ENCODE measurements at regions not wholly inside any gene's neighbourhood (a gene's known extent, or its start where the extent isn't known, plus 50 kb on each side); places are given as distances from the start of the nearest gene placed in this dataset.
A peak's percentile ranks its signal among the peaks of the same experiment; 100 is the strongest.

DNA sequence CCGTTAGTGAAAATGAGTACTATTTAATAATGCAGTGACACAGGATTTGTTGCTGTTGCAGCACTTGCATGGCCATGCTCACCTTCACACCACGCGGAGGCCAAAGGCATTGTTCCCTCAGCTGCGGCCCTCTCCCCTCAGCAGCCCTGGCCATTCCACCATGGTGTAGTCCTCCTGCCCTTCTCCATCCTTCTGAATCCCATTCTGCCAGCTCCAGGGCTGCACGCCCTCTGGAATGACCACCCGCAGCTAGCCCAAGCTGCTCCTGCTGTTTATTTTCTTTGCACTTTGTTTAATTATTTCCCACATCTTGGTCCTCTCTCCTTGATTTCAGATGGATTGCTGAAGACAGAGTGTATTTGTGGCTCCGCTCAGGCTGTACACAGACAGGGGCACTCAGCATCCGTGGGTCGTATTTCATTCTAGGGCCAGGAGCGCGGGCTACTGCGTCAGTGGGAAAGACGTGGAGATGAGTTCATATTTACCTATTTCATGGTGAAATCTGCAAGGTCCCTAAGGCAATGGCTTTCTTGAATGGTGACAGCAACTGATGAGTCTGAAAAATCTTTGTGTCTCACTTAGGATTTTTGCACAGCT is 81.4 kb upstream of the DUSP22 start:
- DNase-seq: no peak

GRCh38 chr6:211871-212497 is 80.3 kb upstream of the DUSP22 start:
- DNase-seq: no peak

GRCh38 chr6:213284-213683 is 79.0 kb upstream of the DUSP22 start:
- no peak for DNase-seq

- no peak for DNase-seq
Measured at GRCh38 chr6:214428-214827, 77.9 kb upstream of the DUSP22 start.

GRCh38 chr6:215335-216034 is 76.8 kb upstream of the DUSP22 start:
- DNase-seq: peak; percentile 63 to 72

DNA sequence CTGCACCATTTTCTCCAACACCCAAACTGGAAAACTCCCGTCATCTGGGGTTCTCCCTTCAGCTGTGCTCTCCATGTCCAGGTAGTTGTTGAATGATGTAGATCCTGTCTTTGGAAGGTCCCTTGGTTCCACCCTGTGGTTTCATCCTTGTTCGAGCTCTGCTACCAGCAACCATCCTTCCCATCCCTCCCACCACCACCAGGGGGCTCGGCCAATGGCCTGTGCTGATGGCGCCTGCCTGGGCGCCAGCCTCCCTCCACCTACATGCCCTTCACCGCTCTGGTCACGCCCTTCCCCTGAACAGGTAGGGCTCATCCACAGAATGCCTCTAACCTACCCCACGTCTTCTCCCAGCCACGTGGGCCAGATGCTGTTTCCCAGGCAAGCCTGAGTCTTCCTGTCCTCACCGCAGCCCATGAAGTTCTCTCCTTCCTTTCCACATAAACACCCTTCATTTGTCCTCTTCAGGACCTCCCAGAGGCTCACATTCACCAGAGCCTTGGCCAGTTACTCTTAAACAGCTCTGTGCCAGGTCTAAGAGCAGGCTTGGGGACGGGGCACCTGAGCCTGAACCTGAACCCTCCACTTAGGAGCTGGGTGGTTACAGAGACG is 75.1 kb upstream of the DUSP22 start:
- peak; percentile 22 to 33 for DNase-seq

DNA sequence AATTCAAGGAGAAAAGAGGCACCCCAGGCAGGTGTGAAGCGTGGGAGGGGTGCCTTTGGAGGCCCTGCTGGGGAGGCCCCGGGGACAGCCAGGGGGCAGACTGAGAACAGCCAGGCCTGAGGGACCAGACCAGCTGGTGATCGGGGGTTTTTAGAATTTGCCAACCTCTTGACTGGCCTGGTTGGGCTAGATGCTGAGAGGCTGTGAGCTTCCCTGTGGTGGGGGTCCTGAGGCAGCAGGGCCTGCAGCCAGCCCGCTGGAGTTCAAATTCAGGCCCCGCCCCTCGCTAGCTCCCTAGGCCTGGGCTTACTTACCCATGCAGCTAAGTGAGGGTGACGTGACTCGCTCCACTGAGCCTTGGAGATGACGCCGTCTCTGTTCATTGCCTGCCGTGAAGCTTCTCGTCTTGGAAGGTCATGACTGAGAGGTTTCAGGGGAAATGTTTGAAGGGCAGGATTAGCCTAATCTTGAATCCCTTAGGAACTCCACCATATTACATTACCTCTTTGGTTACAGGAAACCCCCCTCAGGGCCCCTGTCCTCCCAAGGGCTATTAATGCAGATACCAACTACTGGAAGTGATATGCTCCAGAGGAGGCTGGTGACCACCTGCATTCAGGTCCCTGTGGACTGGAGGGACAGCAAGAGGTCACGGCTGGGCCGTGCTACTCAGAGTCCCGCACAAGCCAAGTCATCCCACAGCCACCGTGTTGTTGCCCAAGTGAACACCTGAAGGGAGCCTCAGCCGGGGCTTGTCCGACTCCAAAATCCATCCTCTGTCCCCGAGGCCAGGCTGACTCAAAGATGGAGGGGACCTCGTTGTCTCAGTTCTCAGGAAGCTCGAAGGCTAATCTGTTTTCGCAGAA is 73.9 kb upstream of the DUSP22 start:
- no peak for DNase-seq

DNA sequence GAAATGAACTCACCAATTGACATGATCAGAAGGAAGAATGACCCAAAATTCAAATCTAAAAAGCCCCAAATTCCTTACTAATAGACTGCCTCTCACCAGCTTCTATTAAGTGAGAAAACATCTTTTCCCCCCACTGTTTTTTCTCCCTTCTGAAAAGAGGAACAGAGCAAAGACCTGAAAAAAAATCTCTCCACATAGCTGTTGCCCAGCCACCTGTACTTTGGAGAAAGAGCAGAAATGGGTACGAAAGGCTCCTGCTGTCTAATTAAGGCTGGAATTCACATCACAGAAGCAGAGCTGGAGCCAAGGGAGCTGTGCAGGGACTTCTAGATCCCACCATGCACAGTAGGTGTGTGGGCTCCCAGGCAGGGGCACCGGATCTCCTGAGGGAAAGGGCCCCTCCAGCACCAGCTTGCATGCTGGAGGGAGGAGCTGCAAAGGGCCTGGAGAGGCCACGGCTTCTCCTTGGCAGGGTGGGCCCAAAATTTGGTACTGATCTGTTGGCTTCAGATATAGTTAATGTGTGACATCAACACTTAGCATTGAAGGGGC is 73.2 kb upstream of the DUSP22 start:
- no peak for DNase-seq

DNA sequence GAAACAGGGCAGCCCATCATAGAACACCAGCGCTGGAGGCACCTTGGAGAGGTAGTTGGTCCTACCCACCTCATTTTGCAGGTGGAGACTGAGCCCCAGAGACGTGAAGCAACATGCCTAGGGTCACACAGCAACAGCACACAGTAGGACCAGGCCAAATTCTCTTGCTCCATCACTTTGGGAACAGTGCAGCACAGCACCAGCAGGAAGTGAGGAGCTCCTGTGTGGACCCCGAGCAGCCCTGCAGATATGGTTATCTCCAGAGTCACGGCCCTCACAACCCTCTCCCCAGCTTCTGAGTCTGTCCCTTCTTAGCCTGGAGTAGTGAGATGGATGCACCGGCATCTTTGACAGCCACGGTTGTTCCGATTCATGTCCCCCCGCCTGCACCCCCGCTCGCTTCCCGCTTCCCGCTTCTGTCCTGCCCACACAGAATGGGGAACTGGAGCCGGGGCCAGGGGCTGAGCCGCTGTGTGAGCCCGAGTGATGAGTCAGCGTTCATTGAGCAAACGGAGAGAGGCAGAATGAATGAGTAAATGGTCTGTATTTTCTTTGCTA is 72.6 kb upstream of the DUSP22 start:
- no peak for DNase-seq

DNA sequence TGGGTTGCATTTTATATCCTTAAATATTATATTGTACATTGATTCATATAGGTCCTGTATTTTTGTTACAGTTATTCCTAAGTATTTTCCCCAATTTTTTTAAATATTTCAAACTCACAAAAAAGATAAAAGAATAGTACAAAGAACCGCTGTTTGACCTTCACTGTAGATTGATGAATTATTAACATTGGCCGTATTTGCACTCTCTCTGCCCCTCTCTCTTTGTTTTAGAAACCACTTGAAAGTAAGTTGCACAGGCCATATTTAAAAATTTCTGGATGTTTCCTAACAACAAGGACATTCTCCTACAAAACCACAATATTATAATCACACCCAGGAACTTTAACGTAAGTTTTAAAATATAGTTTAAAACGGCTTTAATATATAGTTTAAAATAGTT is 72.0 kb upstream of the DUSP22 start:
- no peak for DNase-seq

- no peak for DNase-seq
Measured at GRCh38 chr6:220721-221475, 71.4 kb upstream of the DUSP22 start.

GRCh38 chr6:221531-222349 is 70.5 kb upstream of the DUSP22 start:
- DNase-seq: no peak

DNA sequence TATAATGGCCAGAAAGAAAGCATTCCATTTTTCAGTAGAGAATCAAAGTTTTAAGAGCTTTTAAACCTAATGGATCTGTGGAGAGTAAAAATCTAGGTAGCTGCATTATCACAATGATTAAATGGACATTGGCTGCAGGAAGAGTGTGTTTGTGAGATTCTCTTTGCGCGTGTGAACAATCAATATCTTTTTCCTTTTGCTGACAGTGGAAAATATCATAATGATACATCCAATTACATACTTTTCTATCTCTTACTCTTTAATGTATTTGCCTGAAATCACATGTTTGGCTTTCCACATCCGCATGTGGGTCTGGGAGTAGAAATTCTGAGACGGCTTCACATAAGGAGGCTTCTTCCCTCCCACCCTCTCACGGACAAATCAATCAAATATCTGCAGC is 69.8 kb upstream of the DUSP22 start:
- DNase-seq: no peak

GRCh38 chr6:223136-223535 is 69.2 kb upstream of the DUSP22 start:
- no peak for DNase-seq

GRCh38 chr6:223763-224162 is 68.5 kb upstream of the DUSP22 start:
- DNase-seq: no peak

DNA sequence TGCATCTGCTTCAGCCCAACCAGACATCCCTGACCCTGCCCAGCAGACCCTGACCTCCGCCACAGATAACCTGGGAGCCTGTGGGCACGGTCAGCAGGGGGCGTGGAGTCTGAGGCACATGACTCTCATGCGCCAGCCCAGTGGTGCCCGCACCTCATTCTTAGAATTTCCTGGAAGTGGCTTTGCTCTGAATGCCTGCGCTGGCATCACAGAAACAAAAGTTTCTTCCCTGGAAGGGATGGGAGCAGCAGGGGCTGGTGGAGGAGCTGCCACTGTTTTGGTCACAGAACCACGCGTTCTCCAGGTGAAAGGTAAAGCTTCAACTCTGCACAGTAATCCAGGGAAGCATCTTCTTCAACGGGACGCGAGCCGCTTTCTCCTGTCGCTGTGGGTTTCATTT is 67.9 kb upstream of the DUSP22 start:
- DNase-seq: no peak

GRCh38 chr6:225121-225721 is 67.1 kb upstream of the DUSP22 start:
- DNase-seq: peak; percentile 72 to 73

GRCh38 chr6:225907-226306 is 66.4 kb upstream of the DUSP22 start:
- no peak for DNase-seq

DNA sequence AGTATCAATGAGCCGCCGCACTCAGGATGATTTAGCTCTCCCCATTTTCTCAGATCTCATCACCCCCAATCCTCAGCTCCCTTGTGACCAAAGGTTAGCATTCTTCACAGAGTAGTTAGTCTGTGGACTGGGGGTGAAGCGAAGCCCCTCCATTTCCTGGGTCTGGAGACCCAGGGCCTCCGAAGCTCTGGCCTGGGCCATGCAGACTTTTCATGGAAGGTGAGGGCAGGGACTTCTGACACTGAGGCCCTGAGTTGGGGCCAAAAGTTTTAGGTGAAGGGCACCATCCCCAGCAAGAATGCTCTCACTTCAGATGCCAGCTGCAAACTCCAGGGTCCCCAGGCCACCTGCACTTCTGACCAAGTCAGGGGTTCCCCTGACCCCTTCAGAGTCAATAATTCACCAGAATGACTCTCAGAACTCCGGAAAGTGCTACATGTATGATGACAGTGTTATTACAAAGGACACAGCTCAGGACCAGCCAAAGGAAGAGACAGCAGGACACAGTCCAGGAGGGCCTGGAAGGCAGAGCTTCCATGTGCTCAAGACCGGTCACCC is 65.7 kb upstream of the DUSP22 start:
- no peak for DNase-seq
